Keratinocyte (primary cell): ENCODE measurements at regions not wholly inside any gene's neighbourhood (a gene's known extent, or its start where the extent isn't known, plus 50 kb on each side); places are given as distances from the start of the nearest gene placed in this dataset.
"Not testable (repeated sequence)": the region's sequence is repeated elsewhere in the genome, so short reads cannot be mapped to it uniquely, and the experiment has no call there.

Source experiments
- DNase-seq: peaks from one replicate; pipeline ENCODE4 v3.0.0-alpha.2; 2011; ENCODE audit warnings: low read depth, missing footprints, low spot score
- FAIRE-seq: peaks from 2 replicates; lab custom pipeline; 2011; peaks lifted over from hg19 to GRCh38; lab: Jason Lieb, UNC
- H2AFZ ChIP-seq: 2 replicates; pipeline ENCODE4 v1.6.0; 2012; ENCODE audit warnings: low read length, control low read depth, inconsistent platforms; ENCODE audit not compliant: control insufficient read depth
- H3K27ac ChIP-seq: 2 replicates; pipeline ENCODE4 v1.5.1; 2011; ENCODE audit warnings: low read length; ENCODE audit not compliant: control insufficient read depth, insufficient read depth
- H3K27me3 ChIP-seq: 3 replicates; pipeline ENCODE4 v1.6.0; 2011; ENCODE audit warnings: low read length; ENCODE audit not compliant: control insufficient read depth, insufficient read depth; ENCODE audit errors: extremely low read depth
- H3K36me3 ChIP-seq, 2 experiments: 2 replicates in 1 of 2; 3 replicates in 1 of 2; pipeline ENCODE4 v1.5.1; 2011; ENCODE audit warnings: low read length in 2 of 2, mild to moderate bottlenecking in 1 of 2; ENCODE audit not compliant: control insufficient read depth in 2 of 2, insufficient read depth in 2 of 2; ENCODE audit errors: extremely low read depth in 1 of 2
- H3K4me1 ChIP-seq: 3 replicates; pipeline ENCODE4 v1.5.1; 2011; ENCODE audit warnings: low read length; ENCODE audit not compliant: control insufficient read depth, insufficient read depth; ENCODE audit errors: extremely low read depth
- H3K4me2 ChIP-seq: 3 replicates; pipeline ENCODE4 v1.6.0; 2011; ENCODE audit warnings: low read depth, low read length; ENCODE audit not compliant: control insufficient read depth, insufficient read depth; ENCODE audit errors: extremely low read depth
- H3K4me3 ChIP-seq, 3 experiments: fragments of 200-600 bp in 1 of 3; sonication (generic) in 1 of 3; 2 replicates in 2 of 3; 3 replicates in 1 of 3; pipeline ENCODE4 v1.5.1; 2011 to 2016; ENCODE audit warnings: low read length in 3 of 3, mild to moderate bottlenecking in 3 of 3, control low read depth in 2 of 3, inconsistent platforms in 1 of 3, low read depth in 1 of 3, mixed read lengths in 1 of 3, mixed run types in 1 of 3, moderate library complexity in 1 of 3; ENCODE audit not compliant: control insufficient read depth in 2 of 3, insufficient read depth in 2 of 3; ENCODE audit errors: extremely low read depth in 1 of 3
- H3K79me2 ChIP-seq: 2 replicates; pipeline ENCODE4 v1.6.0; 2012; ENCODE audit warnings: low read length; ENCODE audit not compliant: control insufficient read depth, insufficient read depth
- H3K9ac ChIP-seq: 3 replicates; pipeline ENCODE4 v1.6.0; 2011; ENCODE audit warnings: low read length; ENCODE audit not compliant: control insufficient read depth, insufficient read depth; ENCODE audit errors: extremely low read depth
- H3K9me1 ChIP-seq: 3 replicates; pipeline ENCODE4 v1.6.0; 2011; ENCODE audit warnings: low read length; ENCODE audit not compliant: control insufficient read depth, insufficient read depth; ENCODE audit errors: extremely low read depth
- H3K9me3 ChIP-seq: 2 replicates; pipeline ENCODE4 v1.5.1; 2012; ENCODE audit warnings: low read depth, low read length; ENCODE audit not compliant: control insufficient read depth
- H4K20me1 ChIP-seq: 3 replicates; pipeline ENCODE4 v1.6.0; 2011; ENCODE audit warnings: low read length; ENCODE audit not compliant: control insufficient read depth, insufficient read depth; ENCODE audit errors: extremely low read depth
- EZH2 ChIP-seq: IDR thresholded peaks from one replicate; pipeline ENCODE4 v1.6.1; 2012; ENCODE audit warnings: inconsistent platforms, mild to moderate bottlenecking, low read length, moderate library complexity
- dilution Hi-C: fragments of 300-500 bp; cut with MboI; formaldehyde crosslinking; loops from one replicate; pipeline ENCODE4 v1.7.0; 2020; ENCODE audit warnings: low sequenced_read_pairs; ENCODE audit not compliant: extremely low pct_ligation_motif_present
- TF ChIP-seq, protein P1 (sequence below), 3 experiments: IDR thresholded peaks in 1 of 3; conservative IDR thresholded peaks in 1 of 3; optimal IDR thresholded peaks in 1 of 3; 2 replicates in 2 of 3; 3 replicates in 1 of 3; pipeline versions ENCODE3 to v1.5.1; 2011; ENCODE audit warnings: low read length in 3 of 3, mild to moderate bottlenecking in 3 of 3, moderate library complexity in 2 of 3, control low read depth in 1 of 3, inconsistent platforms in 1 of 3; ENCODE audit not compliant: insufficient read depth in 2 of 3; ENCODE audit errors: extremely low read depth in 1 of 3

DNA sequence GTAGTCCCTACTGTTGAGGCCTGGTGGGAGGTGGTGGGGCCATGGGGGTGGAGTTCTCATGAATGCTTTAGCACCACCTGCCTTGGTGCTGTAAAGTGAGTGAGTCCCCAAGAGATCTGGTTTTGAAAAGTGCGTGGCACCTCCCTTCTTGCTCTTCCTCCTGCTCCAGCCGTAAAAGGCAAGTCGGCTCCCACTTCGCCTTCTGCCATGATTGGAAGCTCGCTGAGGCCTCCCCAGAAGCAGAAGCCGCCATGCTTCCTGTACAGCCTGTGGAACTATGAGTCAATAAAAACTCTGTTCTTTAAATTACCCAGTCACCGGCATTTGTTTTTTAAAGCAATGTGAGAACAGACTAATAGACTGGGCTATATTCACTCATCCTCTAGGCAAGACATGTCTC lies 141.3 kb upstream of the ALKAL2 start:
- Histone ChIP-seq H3K27ac (no peak overlapping the region), H3K9me3 (no peaks in the 10 kb centered on the region), H3K27me3 (no peaks in the 10 kb centered on the region), H3K79me2 (no peaks in the 10 kb centered on the region), H3K4me1 (peaks cover 9% of the 10 kb centered on the region), H3K4me3 (no peak overlapping the region), H3K36me3 (no peaks in the 10 kb centered on the region), H3K4me2 (no peak overlapping the region), H3K9me1 (no peaks in the 10 kb centered on the region), H4K20me1 (no peaks in the 10 kb centered on the region), H2AFZ (no peak overlapping the region), H3K9ac (no peak overlapping the region)
- dilution Hi-C loops, result no loop called here
- FAIRE-seq (no peak), DNase-seq (no peak)
- TF ChIP-seq, protein P1, sequence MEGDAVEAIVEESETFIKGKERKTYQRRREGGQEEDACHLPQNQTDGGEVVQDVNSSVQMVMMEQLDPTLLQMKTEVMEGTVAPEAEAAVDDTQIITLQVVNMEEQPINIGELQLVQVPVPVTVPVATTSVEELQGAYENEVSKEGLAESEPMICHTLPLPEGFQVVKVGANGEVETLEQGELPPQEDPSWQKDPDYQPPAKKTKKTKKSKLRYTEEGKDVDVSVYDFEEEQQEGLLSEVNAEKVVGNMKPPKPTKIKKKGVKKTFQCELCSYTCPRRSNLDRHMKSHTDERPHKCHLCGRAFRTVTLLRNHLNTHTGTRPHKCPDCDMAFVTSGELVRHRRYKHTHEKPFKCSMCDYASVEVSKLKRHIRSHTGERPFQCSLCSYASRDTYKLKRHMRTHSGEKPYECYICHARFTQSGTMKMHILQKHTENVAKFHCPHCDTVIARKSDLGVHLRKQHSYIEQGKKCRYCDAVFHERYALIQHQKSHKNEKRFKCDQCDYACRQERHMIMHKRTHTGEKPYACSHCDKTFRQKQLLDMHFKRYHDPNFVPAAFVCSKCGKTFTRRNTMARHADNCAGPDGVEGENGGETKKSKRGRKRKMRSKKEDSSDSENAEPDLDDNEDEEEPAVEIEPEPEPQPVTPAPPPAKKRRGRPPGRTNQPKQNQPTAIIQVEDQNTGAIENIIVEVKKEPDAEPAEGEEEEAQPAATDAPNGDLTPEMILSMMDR (optimal IDR thresholded peaks at IDR 0.05 in 1 of 3, IDR thresholded peaks at IDR 0.05 in 1 of 3, conservative IDR thresholded peaks at IDR 0.05 in 1 of 3; ENCODE audit: extremely low read depth in 1 of 3, insufficient read depth in 2 of 3, low read length in 3 of 3), result no peak
- no peak for TF ChIP-seq EZH2

DNA sequence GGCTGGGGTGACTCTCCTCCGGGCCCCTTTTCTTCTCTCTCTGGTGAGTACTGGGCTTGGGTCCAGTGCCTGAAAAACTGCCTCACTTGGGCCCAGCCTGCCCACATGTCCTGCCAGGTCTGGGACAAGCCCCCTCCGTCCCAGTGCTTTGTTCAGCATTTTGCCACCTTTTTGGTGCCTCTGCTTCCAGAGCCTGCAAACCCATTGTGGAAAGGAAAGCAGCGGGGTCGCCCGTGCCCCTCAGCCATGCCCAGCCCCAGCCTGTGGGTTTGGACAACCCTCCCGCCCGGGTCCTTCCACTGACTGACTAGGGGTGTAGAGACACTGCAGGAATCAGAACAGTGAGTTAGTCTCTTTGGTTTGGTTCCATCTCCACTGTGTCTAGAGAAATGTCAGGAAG lies 140.7 kb upstream of the ALKAL2 start:
- no peak overlapping the region for H3K9ac ChIP-seq
- H2AFZ ChIP-seq, result no peak overlapping the region
- H3K4me2 ChIP-seq, result no peak overlapping the region
- no peaks in the 10 kb centered on the region for H3K27me3 ChIP-seq
- no peak for DNase-seq
- no peaks in the 10 kb centered on the region for H3K79me2 ChIP-seq
- H3K9me3 ChIP-seq, result no peaks in the 10 kb centered on the region
- no peaks in the 10 kb centered on the region for H3K36me3 ChIP-seq
- no peaks in the 10 kb centered on the region for H3K9me1 ChIP-seq
- TF ChIP-seq, protein P1 (optimal IDR thresholded peaks at IDR 0.05 in 1 of 3, IDR thresholded peaks at IDR 0.05 in 1 of 3, conservative IDR thresholded peaks at IDR 0.05 in 1 of 3; ENCODE audit: extremely low read depth in 1 of 3, insufficient read depth in 2 of 3, low read length in 3 of 3), result no peak
- TF ChIP-seq EZH2, result no peak
- H3K4me1 ChIP-seq, result peaks cover 9% of the 10 kb centered on the region
- dilution Hi-C loops, result no loop called here
- FAIRE-seq, result no peak
- H3K4me3 ChIP-seq, result no peak overlapping the region
- H4K20me1 ChIP-seq, result no peaks in the 10 kb centered on the region
- H3K27ac ChIP-seq, result no peak overlapping the region

DNA sequence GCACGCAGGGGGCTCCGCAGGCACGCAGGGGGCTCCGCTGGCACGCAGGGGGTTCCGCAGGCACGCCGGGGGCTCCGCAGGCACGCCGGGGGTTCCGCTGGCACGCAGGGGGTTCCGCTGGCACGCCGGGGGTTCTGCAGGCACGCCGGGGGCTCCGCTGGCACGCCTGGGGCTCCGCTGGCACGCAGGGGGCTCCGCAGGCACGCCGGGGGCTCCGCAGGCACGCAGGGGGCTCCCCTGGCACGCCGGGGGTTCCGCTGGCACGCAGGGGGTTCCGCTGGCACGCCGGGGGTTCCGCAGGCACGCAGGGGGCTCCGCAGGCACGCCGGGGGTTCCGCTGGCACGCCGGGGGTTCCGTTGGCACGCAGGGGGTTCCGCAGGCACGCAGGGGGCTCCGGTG lies 138.8 kb upstream of the ALKAL2 start:
- H3K4me3 ChIP-seq, DNase-seq, H3K4me1 ChIP-seq, H4K20me1 ChIP-seq, H3K27ac ChIP-seq, H3K9me3 ChIP-seq, H3K9ac ChIP-seq, dilution Hi-C loops, H3K79me2 ChIP-seq, H3K9me1 ChIP-seq, H3K36me3 ChIP-seq, H3K4me2 ChIP-seq, H3K27me3 ChIP-seq, H2AFZ ChIP-seq, FAIRE-seq: not testable (repeated sequence)
